Caco-2 (cell line): ENCODE measurements at regions not wholly inside any gene's neighbourhood (a gene's known extent, or its start where the extent isn't known, plus 50 kb on each side); places are given as distances from the start of the nearest gene placed in this dataset.

Experiments
- BruUV-seq: library from RNA; stranded (reverse); fragments of 400-500 nt; replicated peaks from 2 replicates; lab custom pipeline; 2021; lab: Mats Ljungman, UMichigan
- CTCF ChIA-PET: fragments of 300-600 bp; sonication (Branson Sonifier 250); formaldehyde crosslinking; loops from one replicate; lab custom pipeline; 2022; ENCODE audit warnings: antibody characterized with exemption; lab: Charles Lee
- POLR2A ChIA-PET: fragments of 300-600 bp; sonication (Branson Sonifier 250); formaldehyde crosslinking; loops from one replicate; lab custom pipeline; 2022; ENCODE audit warnings: antibody characterized with exemption; lab: Charles Lee
- DNase-seq, 2 experiments: peaks; one replicate each; pipeline versions ENCODE4 v3.0.0 to v3.0.0-alpha.2; 2020 to 2022
- H3K27me3 ChIP-seq: replicated peaks from 2 replicates; pipeline ENCODE4 v1.6.0; 2011; ENCODE audit warnings: low read length; ENCODE audit not compliant: control insufficient read depth, insufficient read depth
- H3K36me3 ChIP-seq: 2 replicates; pipeline ENCODE4 v1.5.1; 2011; ENCODE audit warnings: low read length; ENCODE audit not compliant: control insufficient read depth, insufficient read depth
- H3K4me1 ChIP-seq: fragments of 250-450 bp; sonication (Bioruptor Pico); 2 replicates; pipeline ENCODE4 v1.5.1; 2020; ENCODE audit warnings: mild to moderate bottlenecking
- H3K4me3 ChIP-seq: 2 replicates; pipeline ENCODE4 v1.5.1; 2011; ENCODE audit warnings: low read depth, mild to moderate bottlenecking, control low read depth, low read length
- H3K9me3 ChIP-seq: fragments of 250-450 bp; sonication (Bioruptor Pico); 2 replicates; pipeline ENCODE4 v1.5.1; 2020; ENCODE audit warnings: mild to moderate bottlenecking, moderate library complexity
- H3K27ac Mint-ChIP-seq: one replicate; pipeline ENCODE4 v1.8.0; 2022; ENCODE audit warnings: mixed read lengths; ENCODE audit not compliant: unreplicated experiment
- H3K27me3 Mint-ChIP-seq: one replicate; pipeline ENCODE4 v1.8.0; 2022; ENCODE audit warnings: mixed read lengths; ENCODE audit not compliant: insufficient read depth, unreplicated experiment
- H3K36me3 Mint-ChIP-seq: one replicate; pipeline ENCODE4 v1.8.0; 2022; ENCODE audit warnings: mild to moderate bottlenecking, mixed read lengths; ENCODE audit not compliant: insufficient read depth, unreplicated experiment
- H3K4me1 Mint-ChIP-seq: one replicate; pipeline ENCODE4 v1.8.0; 2022; ENCODE audit warnings: low read depth, mixed read lengths; ENCODE audit not compliant: unreplicated experiment
- H3K4me3 Mint-ChIP-seq: one replicate; pipeline ENCODE4 v1.8.0; 2022; ENCODE audit warnings: mild to moderate bottlenecking, moderate library complexity, mixed read lengths; ENCODE audit not compliant: unreplicated experiment
- H3K9me3 Mint-ChIP-seq: one replicate; pipeline ENCODE4 v1.8.0; 2022; ENCODE audit warnings: mixed read lengths; ENCODE audit not compliant: unreplicated experiment
- intact Hi-C: fragments of 100-400 bp; cut with micrococcal nuclease; formaldehyde crosslinking; loops from one replicate; pipeline ENCODE4 v1.10.0; 2022; ENCODE audit not compliant: unreplicated experiment
- TF ChIP-seq, protein P1 (sequence below), 2 experiments: fragments of 200-600 bp in 1 of 2; IDR thresholded peaks; 1 replicate in 1 of 2; 2 replicates in 1 of 2; pipeline versions ENCODE4 v1.5.1 to v1.8.0; 2011 to 2022; ENCODE audit warnings: antibody characterized with exemption in 1 of 2, control low read depth in 1 of 2, inconsistent platforms in 1 of 2, low read depth in 1 of 2, low read length in 1 of 2, mild to moderate bottlenecking in 1 of 2, moderate library complexity in 1 of 2; ENCODE audit not compliant: insufficient read depth in 1 of 2, severe bottlenecking in 1 of 2, unreplicated experiment in 1 of 2

DNA sequence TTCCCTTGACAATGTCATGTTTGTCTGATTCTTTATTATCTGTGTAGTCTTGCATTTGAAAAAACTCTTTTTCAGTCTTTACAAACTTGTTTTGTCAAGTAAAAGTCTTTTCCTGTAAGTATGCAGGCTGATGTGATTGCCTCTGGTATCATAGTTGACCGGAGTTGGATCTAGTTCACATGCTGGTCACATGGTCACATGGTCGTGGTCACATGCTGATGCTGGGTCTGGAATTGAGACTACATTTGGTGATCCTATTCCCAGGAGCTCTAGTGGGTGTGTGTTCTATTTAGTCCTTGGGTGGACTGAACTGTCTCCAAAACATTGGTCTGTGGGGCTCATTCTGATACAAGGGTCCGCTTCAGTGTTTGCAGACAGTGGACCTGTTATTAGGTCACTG, 1798.8 kb upstream of the PRR20A start:
- Histone ChIP-seq H3K27me3 (no peaks in the 10 kb centered on the region), H3K4me3 (no peak overlapping the region), H3K4me1 (no peaks in the 10 kb centered on the region), H3K9me3 (no peaks in the 10 kb centered on the region), H3K36me3 (no peaks in the 10 kb centered on the region)
- CTCF ChIA-PET = no interaction called here
- H3K27ac Mint-ChIP-seq = no peak overlapping the region
- H3K4me3 Mint-ChIP-seq = no peak overlapping the region
- no peak for DNase-seq
- H3K9me3 Mint-ChIP-seq = no peaks in the 10 kb centered on the region
- TF ChIP-seq, protein P1, sequence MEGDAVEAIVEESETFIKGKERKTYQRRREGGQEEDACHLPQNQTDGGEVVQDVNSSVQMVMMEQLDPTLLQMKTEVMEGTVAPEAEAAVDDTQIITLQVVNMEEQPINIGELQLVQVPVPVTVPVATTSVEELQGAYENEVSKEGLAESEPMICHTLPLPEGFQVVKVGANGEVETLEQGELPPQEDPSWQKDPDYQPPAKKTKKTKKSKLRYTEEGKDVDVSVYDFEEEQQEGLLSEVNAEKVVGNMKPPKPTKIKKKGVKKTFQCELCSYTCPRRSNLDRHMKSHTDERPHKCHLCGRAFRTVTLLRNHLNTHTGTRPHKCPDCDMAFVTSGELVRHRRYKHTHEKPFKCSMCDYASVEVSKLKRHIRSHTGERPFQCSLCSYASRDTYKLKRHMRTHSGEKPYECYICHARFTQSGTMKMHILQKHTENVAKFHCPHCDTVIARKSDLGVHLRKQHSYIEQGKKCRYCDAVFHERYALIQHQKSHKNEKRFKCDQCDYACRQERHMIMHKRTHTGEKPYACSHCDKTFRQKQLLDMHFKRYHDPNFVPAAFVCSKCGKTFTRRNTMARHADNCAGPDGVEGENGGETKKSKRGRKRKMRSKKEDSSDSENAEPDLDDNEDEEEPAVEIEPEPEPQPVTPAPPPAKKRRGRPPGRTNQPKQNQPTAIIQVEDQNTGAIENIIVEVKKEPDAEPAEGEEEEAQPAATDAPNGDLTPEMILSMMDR (IDR thresholded peaks at IDR 0.05; ENCODE audit: insufficient read depth in 1 of 2, low read depth in 1 of 2, low read length in 1 of 2, severe bottlenecking in 1 of 2, unreplicated experiment in 1 of 2) = no peak
- no TSS peak for BruUV-seq
- no peaks in the 10 kb centered on the region for H3K4me1 Mint-ChIP-seq
- intact Hi-C loops = no loop called here
- peaks cover 3% of the 10 kb centered on the region for H3K27me3 Mint-ChIP-seq
- POLR2A ChIA-PET = no interaction called here
- no peaks in the 10 kb centered on the region for H3K36me3 Mint-ChIP-seq

DNA sequence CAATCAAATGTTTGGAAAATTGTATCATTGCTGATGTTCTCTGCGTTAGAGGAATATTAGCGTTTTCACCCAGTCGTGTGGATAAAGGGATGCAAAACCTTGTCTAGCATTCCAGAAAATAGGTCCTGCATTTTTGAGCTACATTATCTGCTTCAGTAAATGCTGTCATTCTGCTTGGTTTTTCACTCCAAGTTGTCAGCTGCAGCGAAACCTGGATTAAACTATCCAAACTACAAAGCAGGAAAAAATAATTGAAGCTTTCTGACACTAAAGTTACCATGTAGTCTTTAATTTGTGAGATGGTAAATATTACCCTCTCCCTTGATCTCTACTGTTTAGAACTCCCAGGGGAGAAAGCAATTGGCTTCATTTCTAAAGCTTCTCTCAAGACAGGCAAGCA, 1795.5 kb upstream of the PRR20A start:
- peaks cover 3% of the 10 kb centered on the region for H3K27me3 Mint-ChIP-seq
- intact Hi-C loops = no loop called here
- TF ChIP-seq, protein P1 (IDR thresholded peaks at IDR 0.05; ENCODE audit: insufficient read depth in 1 of 2, low read depth in 1 of 2, low read length in 1 of 2, severe bottlenecking in 1 of 2, unreplicated experiment in 1 of 2) = no peak
- Histone ChIP-seq H3K4me3 (no peak overlapping the region), H3K9me3 (no peaks in the 10 kb centered on the region), H3K36me3 (no peaks in the 10 kb centered on the region), H3K4me1 (no peaks in the 10 kb centered on the region), H3K27me3 (no peaks in the 10 kb centered on the region)
- POLR2A ChIA-PET = no interaction called here
- no TSS peak for BruUV-seq
- CTCF ChIA-PET = no interaction called here
- no peaks in the 10 kb centered on the region for H3K9me3 Mint-ChIP-seq
- H3K4me3 Mint-ChIP-seq = no peak overlapping the region
- no peak overlapping the region for H3K27ac Mint-ChIP-seq
- no peak for DNase-seq
- no peaks in the 10 kb centered on the region for H3K4me1 Mint-ChIP-seq
- H3K36me3 Mint-ChIP-seq = no peaks in the 10 kb centered on the region

- H3K36me3 ChIP-seq = no peaks in the 10 kb centered on the region
- no peaks in the 10 kb centered on the region for H3K4me1 Mint-ChIP-seq
- CTCF ChIA-PET = no interaction called here
- no peak overlapping the region for H3K27ac Mint-ChIP-seq
- intact Hi-C loops = no loop called here
- H3K9me3 Mint-ChIP-seq = no peaks in the 10 kb centered on the region
- no peak overlapping the region for H3K4me3 ChIP-seq
- BruUV-seq = no TSS peak
- H3K27me3 Mint-ChIP-seq = no peaks in the 10 kb centered on the region
- H3K4me3 Mint-ChIP-seq = no peak overlapping the region
- POLR2A ChIA-PET = no interaction called here
- no peaks in the 10 kb centered on the region for H3K9me3 ChIP-seq
- no peak for DNase-seq
- TF ChIP-seq, protein P1 (IDR thresholded peaks at IDR 0.05; ENCODE audit: insufficient read depth in 1 of 2, low read depth in 1 of 2, low read length in 1 of 2, severe bottlenecking in 1 of 2, unreplicated experiment in 1 of 2) = no peak
- H3K27me3 ChIP-seq = no peaks in the 10 kb centered on the region
- no peaks in the 10 kb centered on the region for H3K4me1 ChIP-seq
- no peaks in the 10 kb centered on the region for H3K36me3 Mint-ChIP-seq
These were observed 1793.2 kb upstream of the PRR20A start for GRCh38 chr13:55347528-55347927.
